Fibroblast of peridontal ligament (primary cell): ENCODE measurements at regions not wholly inside any gene's neighbourhood (a gene's known extent, or its start where the extent isn't known, plus 50 kb on each side); places are given as distances from the start of the nearest gene placed in this dataset.
"Not testable (repeated sequence)": the region's sequence is repeated elsewhere in the genome, so short reads cannot be mapped to it uniquely, and the experiment has no call there.

Source experiments
- DNase-seq: peaks from one replicate; pipeline ENCODE4 v3.0.0-alpha.2; 2010; ENCODE audit errors: extremely low read depth

- DNase-seq: no peak
These were observed 433.7 kb upstream of the B3GAT1 start for GRCh38 chr11:134845474-134846327.

GRCh38 chr11:134844838-134845237 is 432.8 kb upstream of the B3GAT1 start:
- no peak for DNase-seq

- DNase-seq: no peak
These were observed 431.7 kb upstream of the B3GAT1 start for GRCh38 chr11:134843735-134844134.

GRCh38 chr11:134843020-134843419 is 431.0 kb upstream of the B3GAT1 start:
- DNase-seq: no peak

- DNase-seq: no peak
These were observed 429.9 kb upstream of the B3GAT1 start for GRCh38 chr11:134841972-134842371.

- no peak for DNase-seq
These were observed 429.4 kb upstream of the B3GAT1 start for GRCh38 chr11:134841411-134841810.

GRCh38 chr11:134840945-134841344 is 428.9 kb upstream of the B3GAT1 start:
- DNase-seq: no peak

- DNase-seq: not testable (repeated sequence)
These were observed 428.1 kb upstream of the B3GAT1 start for GRCh38 chr11:134840165-134840564.

GRCh38 chr11:134838708-134839107 is 426.7 kb upstream of the B3GAT1 start:
- DNase-seq: no peak

GRCh38 chr11:134837887-134838232 is 425.8 kb upstream of the B3GAT1 start:
- DNase-seq: no peak

- DNase-seq: no peak
These were observed 425.3 kb upstream of the B3GAT1 start for GRCh38 chr11:134837166-134837886.

GRCh38 chr11:134836561-134836960 is 424.5 kb upstream of the B3GAT1 start:
- no peak for DNase-seq

- DNase-seq: no peak
These were observed 423.5 kb upstream of the B3GAT1 start for GRCh38 chr11:134835561-134835960.

- no peak for DNase-seq
These were observed 418.3 kb upstream of the B3GAT1 start for GRCh38 chr11:134830312-134830711.

GRCh38 chr11:134823970-134824369 is 411.9 kb upstream of the B3GAT1 start:
- DNase-seq: no peak

GRCh38 chr11:134822897-134823296 is 410.9 kb upstream of the B3GAT1 start:
- DNase-seq: no peak

GRCh38 chr11:134821422-134821821 is 409.4 kb upstream of the B3GAT1 start:
- DNase-seq: no peak

- DNase-seq: no peak
These were observed 407.0 kb upstream of the B3GAT1 start for GRCh38 chr11:134819041-134819440.

GRCh38 chr11:134818516-134818915 is 406.5 kb upstream of the B3GAT1 start:
- no peak for DNase-seq

GRCh38 chr11:134815404-134815803 is 403.4 kb upstream of the B3GAT1 start:
- DNase-seq: no peak

- no peak for DNase-seq
These were observed 396.0 kb upstream of the B3GAT1 start for GRCh38 chr11:134807997-134808396.

GRCh38 chr11:134802598-134802997 is 390.6 kb upstream of the B3GAT1 start:
- no peak for DNase-seq

- DNase-seq: no peak
These were observed 390.1 kb upstream of the B3GAT1 start for GRCh38 chr11:134802116-134802515.
